Testis (tissue), 2 donors: ENCODE measurements at regions not wholly inside any gene's neighbourhood (a gene's known extent, or its start where the extent isn't known, plus 50 kb on each side); places are given as distances from the start of the nearest gene placed in this dataset.

Experiments
- DNase-seq: peaks from one replicate; pipeline ENCODE4 v3.0.0-alpha.2; 2019
- H3K27ac ChIP-seq, 2 donors: fragments of 200-600 bp; sonication (generic); one replicate each; pipeline ENCODE4 v1.5.1; 2019
- H3K27me3 ChIP-seq: fragments of 200-600 bp; sonication (generic); one replicate; pipeline ENCODE4 v1.5.1; 2019
- H3K36me3 ChIP-seq: fragments of 200-600 bp; sonication (generic); one replicate; pipeline ENCODE4 v1.5.1; 2017; ENCODE audit warnings: low read depth; ENCODE audit errors: missing control alignments
- H3K4me1 ChIP-seq: fragments of 200-600 bp; sonication (generic); one replicate; pipeline ENCODE4 v1.5.1; 2019
- H3K4me3 ChIP-seq, 2 donors: fragments of 200-600 bp; sonication (generic); one replicate each; pipeline ENCODE4 v1.5.1; 2017 to 2019
- H3K9me3 ChIP-seq: fragments of 200-600 bp; sonication (generic); one replicate; pipeline ENCODE4 v1.5.1; 2017
- POLR2A ChIP-seq: fragments of 450-650 bp; IDR thresholded peaks from one replicate; pipeline ENCODE4 v1.6.1; 2017; ENCODE audit warnings: antibody characterized with exemption, mild to moderate bottlenecking, moderate library complexity
- WGBS, 2 donors: methylation state at CpG; one replicate each; pipeline ENCODE4 v1.1.5; 2018; 5-methylcytosine and 5-hydroxymethylcytosine counted together
- intact Hi-C: fragments of 100-400 bp; cut with DNase I; formaldehyde crosslinking; loops from one replicate; pipeline ENCODE4 v1.15.1; 2023; ENCODE audit warnings: low total_unique reads
- TF ChIP-seq, protein P1 (sequence below), 3 experiments: fragments of 450-650 bp in 2 of 3; fragments of 200-600 bp in 1 of 3; sonication (generic) in 1 of 3; IDR thresholded peaks; one replicate each; pipeline ENCODE4 v1.5.1; 2016 to 2019; ENCODE audit warnings: antibody characterized with exemption in 3 of 3, mild to moderate bottlenecking in 2 of 3, moderate library complexity in 1 of 3

DNA sequence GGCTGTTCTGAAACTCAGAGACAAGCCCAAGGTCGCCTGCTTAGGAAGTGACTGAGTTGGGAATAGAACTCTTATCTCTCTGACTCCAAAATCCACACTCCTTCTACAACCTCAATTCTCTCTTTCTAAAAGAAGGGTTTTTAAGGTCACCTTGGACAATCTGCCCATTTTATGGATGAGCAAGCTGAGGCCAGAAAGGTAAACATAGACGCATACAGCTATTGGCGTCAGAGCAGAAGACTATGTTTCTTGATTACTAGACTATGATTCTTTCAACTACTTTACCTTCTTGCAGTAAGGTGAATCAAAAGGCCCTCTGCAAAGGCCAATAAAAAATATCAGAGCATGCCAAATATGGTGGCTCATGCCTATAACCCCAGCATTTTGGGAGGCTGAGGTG, 276.6 kb downstream of the CLIC5 start:
- TF ChIP-seq, protein P1, sequence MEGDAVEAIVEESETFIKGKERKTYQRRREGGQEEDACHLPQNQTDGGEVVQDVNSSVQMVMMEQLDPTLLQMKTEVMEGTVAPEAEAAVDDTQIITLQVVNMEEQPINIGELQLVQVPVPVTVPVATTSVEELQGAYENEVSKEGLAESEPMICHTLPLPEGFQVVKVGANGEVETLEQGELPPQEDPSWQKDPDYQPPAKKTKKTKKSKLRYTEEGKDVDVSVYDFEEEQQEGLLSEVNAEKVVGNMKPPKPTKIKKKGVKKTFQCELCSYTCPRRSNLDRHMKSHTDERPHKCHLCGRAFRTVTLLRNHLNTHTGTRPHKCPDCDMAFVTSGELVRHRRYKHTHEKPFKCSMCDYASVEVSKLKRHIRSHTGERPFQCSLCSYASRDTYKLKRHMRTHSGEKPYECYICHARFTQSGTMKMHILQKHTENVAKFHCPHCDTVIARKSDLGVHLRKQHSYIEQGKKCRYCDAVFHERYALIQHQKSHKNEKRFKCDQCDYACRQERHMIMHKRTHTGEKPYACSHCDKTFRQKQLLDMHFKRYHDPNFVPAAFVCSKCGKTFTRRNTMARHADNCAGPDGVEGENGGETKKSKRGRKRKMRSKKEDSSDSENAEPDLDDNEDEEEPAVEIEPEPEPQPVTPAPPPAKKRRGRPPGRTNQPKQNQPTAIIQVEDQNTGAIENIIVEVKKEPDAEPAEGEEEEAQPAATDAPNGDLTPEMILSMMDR (IDR thresholded peaks at IDR 0.05), result no peak
- no peak for TF ChIP-seq POLR2A
- DNase-seq, result no peak
- intact Hi-C loops, result no loop called here
- H3K4me1 ChIP-seq, result no peaks in the 10 kb centered on the region
- WGBS, 2 donors, result 91 to 96% methylated on average over 3 of the region's 3 CpGs
- no peak overlapping the region for H3K4me3 ChIP-seq
- no peak overlapping the region for H3K27ac ChIP-seq
- no peaks in the 10 kb centered on the region for H3K9me3 ChIP-seq
- H3K27me3 ChIP-seq, result no peaks in the 10 kb centered on the region
- no peaks in the 10 kb centered on the region for H3K36me3 ChIP-seq

DNA sequence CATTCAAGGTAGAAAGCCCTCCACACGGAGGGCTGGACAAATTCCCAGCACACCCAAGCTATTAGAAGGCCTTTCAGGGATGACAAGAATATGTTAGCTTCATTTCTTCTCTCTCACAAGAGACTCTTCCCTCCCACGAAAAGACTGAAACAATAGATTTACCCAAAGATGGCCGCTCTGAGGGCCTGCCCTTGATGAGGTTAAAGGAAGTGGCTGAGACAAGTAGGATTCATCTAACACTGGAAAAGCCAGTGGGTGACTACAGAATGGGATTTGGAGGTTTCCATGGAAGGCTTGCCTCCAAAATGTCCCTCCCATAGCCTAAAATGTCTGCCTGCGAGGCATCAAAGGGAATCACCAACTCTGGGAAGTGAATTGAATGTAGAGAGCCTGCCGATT, 277.6 kb downstream of the CLIC5 start:
- H3K4me1 ChIP-seq, result no peaks in the 10 kb centered on the region
- TF ChIP-seq, protein P1 (IDR thresholded peaks at IDR 0.05), result no peak
- no peak for TF ChIP-seq POLR2A
- H3K9me3 ChIP-seq, result no peaks in the 10 kb centered on the region
- no peaks in the 10 kb centered on the region for H3K27me3 ChIP-seq
- no peak overlapping the region for H3K4me3 ChIP-seq
- H3K36me3 ChIP-seq, result no peaks in the 10 kb centered on the region
- H3K27ac ChIP-seq, result no peak overlapping the region
- WGBS, 2 donors, result 86 to 87% methylated on average over 5 of the region's 5 CpGs
- no peak for DNase-seq
- intact Hi-C loops, result no loop called here

DNA sequence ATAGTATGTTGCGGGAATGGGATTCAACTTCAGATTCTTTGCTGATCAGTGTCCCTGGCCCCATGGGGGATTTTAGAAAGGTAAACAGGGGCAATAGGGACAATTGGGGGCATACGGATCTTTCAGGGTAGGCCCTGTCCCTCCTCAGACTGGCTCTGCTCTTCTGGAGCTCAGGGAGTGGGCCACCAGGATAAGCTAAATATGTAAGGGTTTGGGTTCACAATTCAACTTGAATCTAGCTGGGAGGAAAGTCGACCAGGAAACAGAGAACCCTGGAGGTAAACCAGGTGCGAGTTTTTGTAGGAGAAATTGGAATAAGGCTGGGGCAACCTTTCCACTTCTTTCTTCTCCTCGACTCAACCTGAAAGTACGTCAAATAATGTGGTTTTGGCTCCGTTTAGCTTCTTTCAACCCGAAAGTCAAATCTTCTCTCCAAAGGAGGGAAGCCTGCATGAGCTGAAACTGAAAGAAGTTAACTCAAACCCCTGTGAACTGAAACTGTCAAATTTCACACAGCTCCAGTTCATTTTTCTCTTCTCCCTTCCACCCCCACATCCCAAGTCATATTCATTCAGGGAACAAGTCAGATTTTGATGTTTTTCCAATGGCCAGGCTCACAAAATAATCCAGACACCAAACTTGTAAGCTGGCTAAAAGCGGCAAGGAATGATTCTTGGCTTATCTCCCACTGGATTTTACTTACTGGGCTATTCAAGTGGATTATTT, 278.2 kb downstream of the CLIC5 start:
- Histone ChIP-seq H3K27me3 (no peaks in the 10 kb centered on the region), H3K27ac (no peak overlapping the region), H3K9me3 (no peaks in the 10 kb centered on the region), H3K36me3 (no peaks in the 10 kb centered on the region), H3K4me1 (no peaks in the 10 kb centered on the region), H3K4me3 (no peak overlapping the region)
- 79 to 80% methylated on average over 9 of the region's 9 CpGs for WGBS, 2 donors
- intact Hi-C loops, result no loop called here
- no peak for DNase-seq
- TF ChIP-seq, protein P1 (IDR thresholded peaks at IDR 0.05), result no peak
- no peak for TF ChIP-seq POLR2A

GRCh38 chr6:45736134-45736533, 279.5 kb downstream of the CLIC5 start:
- intact Hi-C loops, result no loop called here
- no peak overlapping the region for H3K4me3 ChIP-seq
- no peak for DNase-seq
- no peaks in the 10 kb centered on the region for H3K4me1 ChIP-seq
- WGBS, 2 donors, result 79 to 89% methylated on average over 4 to 5 of the region's 5 CpGs
- H3K9me3 ChIP-seq, result no peaks in the 10 kb centered on the region
- no peaks in the 10 kb centered on the region for H3K36me3 ChIP-seq
- no peak overlapping the region for H3K27ac ChIP-seq
- TF ChIP-seq, protein P1 (IDR thresholded peaks at IDR 0.05), result no peak
- TF ChIP-seq POLR2A, result no peak
- H3K27me3 ChIP-seq, result no peaks in the 10 kb centered on the region

DNA sequence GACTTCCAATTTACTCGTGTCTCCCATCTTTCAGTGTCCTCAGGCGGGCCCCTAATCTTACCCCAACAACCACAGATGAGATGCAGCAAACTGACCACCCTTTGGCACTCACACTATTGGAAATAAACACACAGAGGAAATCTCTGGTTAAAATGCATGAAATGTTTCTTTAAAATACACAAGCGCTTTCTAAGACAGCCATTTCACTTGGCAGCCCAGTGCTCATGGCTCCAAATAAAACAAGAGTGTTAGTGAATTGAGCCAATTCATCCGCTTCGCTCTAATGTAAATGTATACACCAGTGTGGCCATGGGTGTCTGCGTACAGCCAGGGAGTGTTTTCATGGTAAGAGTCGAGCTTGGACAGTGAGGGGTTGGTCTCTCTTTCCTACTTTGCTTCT, 282.9 kb downstream of the CLIC5 start:
- TF ChIP-seq POLR2A, result no peak
- TF ChIP-seq, protein P1 (IDR thresholded peaks at IDR 0.05), result no peak
- Histone ChIP-seq H3K27me3 (no peaks in the 10 kb centered on the region), H3K4me3 (no peak overlapping the region), H3K27ac (no peak overlapping the region), H3K36me3 (no peaks in the 10 kb centered on the region), H3K9me3 (no peaks in the 10 kb centered on the region), H3K4me1 (no peaks in the 10 kb centered on the region)
- WGBS, 2 donors, result 84 to 89% methylated on average over 7 of the region's 7 CpGs
- intact Hi-C loops, result no loop called here
- DNase-seq, result no peak
